Upper lobe of left lung (tissue), 4 donors: ENCODE measurements at regions not wholly inside any gene's neighbourhood (a gene's known extent, or its start where the extent isn't known, plus 50 kb on each side); places are given as distances from the start of the nearest gene placed in this dataset.

Experiments used
- CTCF ChIP-seq, 6 experiments: fragments of 450-650 bp in 4 of 6; fragments of 200-600 bp in 2 of 6; sonication (generic) in 2 of 6; IDR thresholded peaks; one replicate each; pipeline ENCODE4 v1.5.1; 2016 to 2019; ENCODE audit warnings: antibody characterized with exemption in 6 of 6
- EP300 ChIP-seq, 4 donors: sonication (generic); formaldehyde crosslinking; IDR thresholded peaks; one replicate each; pipeline ENCODE4 v1.5.1; 2017; ENCODE audit warnings: antibody characterized with exemption in 4 of 4, control low read depth in 2 of 4
- POLR2A ChIP-seq, 4 donors: fragments of 450-650 bp; IDR thresholded peaks; one replicate each; pipeline ENCODE4 v1.5.1; 2016 to 2017; ENCODE audit warnings: antibody characterized with exemption in 4 of 4, mild to moderate bottlenecking in 2 of 4
- POLR2AphosphoS5 ChIP-seq, 2 donors: sonication (generic); formaldehyde crosslinking; IDR thresholded peaks; one replicate each; pipeline ENCODE4 v1.5.1; 2017; ENCODE audit warnings: antibody characterized with exemption in 2 of 2

DNA sequence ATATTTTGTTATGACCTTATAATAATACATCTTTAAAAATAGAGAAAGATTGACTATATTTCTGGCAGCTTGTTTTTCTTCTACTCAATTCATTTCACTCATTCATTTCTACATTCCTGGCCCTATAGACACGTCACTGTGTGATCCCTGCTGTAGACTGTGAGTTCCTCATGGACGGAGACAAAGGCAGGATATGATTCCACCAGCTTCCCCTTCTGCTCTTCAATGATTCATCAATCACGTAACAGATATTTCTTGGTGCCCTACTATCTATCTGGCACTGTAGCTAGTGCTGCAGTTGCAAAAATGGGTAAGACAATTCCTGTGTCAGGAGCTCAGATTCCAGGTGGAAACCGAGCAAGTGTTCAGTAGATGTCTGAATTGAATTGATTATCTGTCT lies 415.0 kb downstream of the SFMBT2 start:
- TF ChIP-seq CTCF (IDR thresholded peaks at IDR 0.05) (no peak), POLR2A (IDR thresholded peaks at IDR 0.05) (no peak), POLR2AphosphoS5 (IDR thresholded peaks at IDR 0.05) (no peak), EP300 (IDR thresholded peaks at IDR 0.05) (no peak)
